Cardiac muscle cell (in vitro differentiated cells and primary cell): ENCODE measurements at regions not wholly inside any gene's neighbourhood (a gene's known extent, or its start where the extent isn't known, plus 50 kb on each side); places are given as distances from the start of the nearest gene placed in this dataset.
"Not testable (repeated sequence)": the region's sequence is repeated elsewhere in the genome, so short reads cannot be mapped to it uniquely, and the experiment has no call there.

Source experiments
- DNase-seq, 2 donors: peaks; one replicate each; pipeline versions ENCODE4 v3.0.0 to v3.0.0-alpha.2; 2010 to 2017; ENCODE audit warnings: low read depth in 1 of 2, low spot score in 1 of 2
- H3K27ac ChIP-seq: fragments of 200-600 bp; sonication (generic); 2 replicates; pipeline ENCODE4 v1.5.1; 2016
- H3K27me3 ChIP-seq: fragments of 200-600 bp; sonication (generic); 2 replicates; pipeline ENCODE4 v1.6.0; 2016; ENCODE audit warnings: control low read depth
- H3K36me3 ChIP-seq: fragments of 200-600 bp; sonication (generic); 2 replicates; pipeline ENCODE4 v1.5.1; 2016; ENCODE audit warnings: control low read depth
- H3K4me1 ChIP-seq: fragments of 200-600 bp; sonication (generic); 2 replicates; pipeline ENCODE4 v1.8.1; 2017; ENCODE audit warnings: low read depth, mild to moderate bottlenecking, mixed run types
- H3K4me3 ChIP-seq: fragments of 200-600 bp; sonication (generic); 2 replicates; pipeline ENCODE4 v1.5.1; 2016; ENCODE audit warnings: mild to moderate bottlenecking
- H3K9me3 ChIP-seq: fragments of 200-600 bp; sonication (generic); 2 replicates; pipeline ENCODE4 v1.5.1; 2017; ENCODE audit warnings: low read depth, mild to moderate bottlenecking, control low read depth
- TF ChIP-seq, protein P1 (sequence below): IDR thresholded peaks from 2 replicates; pipeline ENCODE4 v1.5.1; 2012; ENCODE audit warnings: low read depth, mild to moderate bottlenecking, low read length

DNA sequence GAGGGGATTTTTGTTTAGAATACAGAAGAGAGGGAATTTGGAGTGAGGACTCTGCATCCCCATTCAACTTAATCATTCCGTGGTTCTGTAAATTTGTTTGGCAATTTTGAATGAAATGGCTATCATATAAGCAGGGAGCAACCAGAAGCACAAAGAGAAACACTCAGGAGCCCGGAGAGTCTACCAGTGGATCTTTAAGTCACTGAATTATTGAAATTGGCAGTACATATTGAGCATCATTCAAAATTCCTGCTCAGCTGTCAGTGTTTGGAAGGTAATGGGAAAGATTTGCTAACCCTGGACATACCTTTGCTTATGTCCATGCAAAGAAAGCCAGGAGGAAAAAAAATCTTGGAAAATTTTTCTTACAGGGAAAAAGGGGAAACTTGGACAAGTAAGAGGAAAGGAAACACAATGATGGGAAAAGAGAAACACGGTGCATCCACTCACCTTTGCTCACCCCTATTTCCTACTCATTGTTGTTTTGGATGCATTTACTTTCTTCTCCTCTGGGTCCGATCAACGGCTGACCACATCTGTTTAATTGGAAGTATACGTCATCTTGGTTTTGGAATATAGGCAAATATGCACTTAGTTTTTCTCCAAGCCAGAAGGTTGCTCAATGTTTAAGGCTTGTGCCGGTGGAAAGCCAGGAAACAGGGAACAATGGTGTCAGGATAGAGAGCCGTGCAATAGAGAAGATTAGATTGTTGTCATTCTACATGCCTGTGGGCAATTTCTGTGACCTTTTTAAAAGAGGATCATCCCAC lies 243.0 kb upstream of the LYPLAL1 start:
- no peaks in the 10 kb centered on the region for H3K27me3 ChIP-seq
- H3K4me3 ChIP-seq = no peak overlapping the region
- TF ChIP-seq, protein P1, sequence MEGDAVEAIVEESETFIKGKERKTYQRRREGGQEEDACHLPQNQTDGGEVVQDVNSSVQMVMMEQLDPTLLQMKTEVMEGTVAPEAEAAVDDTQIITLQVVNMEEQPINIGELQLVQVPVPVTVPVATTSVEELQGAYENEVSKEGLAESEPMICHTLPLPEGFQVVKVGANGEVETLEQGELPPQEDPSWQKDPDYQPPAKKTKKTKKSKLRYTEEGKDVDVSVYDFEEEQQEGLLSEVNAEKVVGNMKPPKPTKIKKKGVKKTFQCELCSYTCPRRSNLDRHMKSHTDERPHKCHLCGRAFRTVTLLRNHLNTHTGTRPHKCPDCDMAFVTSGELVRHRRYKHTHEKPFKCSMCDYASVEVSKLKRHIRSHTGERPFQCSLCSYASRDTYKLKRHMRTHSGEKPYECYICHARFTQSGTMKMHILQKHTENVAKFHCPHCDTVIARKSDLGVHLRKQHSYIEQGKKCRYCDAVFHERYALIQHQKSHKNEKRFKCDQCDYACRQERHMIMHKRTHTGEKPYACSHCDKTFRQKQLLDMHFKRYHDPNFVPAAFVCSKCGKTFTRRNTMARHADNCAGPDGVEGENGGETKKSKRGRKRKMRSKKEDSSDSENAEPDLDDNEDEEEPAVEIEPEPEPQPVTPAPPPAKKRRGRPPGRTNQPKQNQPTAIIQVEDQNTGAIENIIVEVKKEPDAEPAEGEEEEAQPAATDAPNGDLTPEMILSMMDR = no peak
- no peaks in the 10 kb centered on the region for H3K9me3 ChIP-seq
- peak in 1 of 2 donors; percentile 98 for DNase-seq
- no peak overlapping the region for H3K27ac ChIP-seq
- no peaks in the 10 kb centered on the region for H3K36me3 ChIP-seq
- H3K4me1 ChIP-seq = no peaks in the 10 kb centered on the region

DNA sequence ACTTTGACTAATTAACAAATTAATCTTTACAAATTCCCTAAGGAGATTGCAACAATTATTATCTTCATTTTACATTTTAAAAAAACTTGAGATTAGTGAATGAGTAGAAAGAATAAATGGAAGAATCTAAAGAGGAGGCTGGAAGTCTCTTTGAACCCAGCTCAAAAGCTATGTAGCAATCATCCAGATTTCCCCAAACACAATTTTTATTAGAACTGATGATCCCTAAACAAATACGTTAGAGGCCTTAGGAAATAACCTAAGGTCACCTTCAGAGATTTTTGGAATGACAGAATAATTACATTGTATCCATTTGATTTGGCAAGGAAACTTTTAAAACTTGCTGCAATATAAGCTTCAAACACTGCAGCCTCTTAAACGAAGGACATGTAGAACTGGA lies 242.4 kb upstream of the LYPLAL1 start:
- H3K4me1 ChIP-seq = no peaks in the 10 kb centered on the region
- H3K4me3 ChIP-seq = no peak overlapping the region
- DNase-seq = no peak
- TF ChIP-seq, protein P1 = no peak
- no peak overlapping the region for H3K27ac ChIP-seq
- no peaks in the 10 kb centered on the region for H3K9me3 ChIP-seq
- H3K27me3 ChIP-seq = no peaks in the 10 kb centered on the region
- no peaks in the 10 kb centered on the region for H3K36me3 ChIP-seq

DNA sequence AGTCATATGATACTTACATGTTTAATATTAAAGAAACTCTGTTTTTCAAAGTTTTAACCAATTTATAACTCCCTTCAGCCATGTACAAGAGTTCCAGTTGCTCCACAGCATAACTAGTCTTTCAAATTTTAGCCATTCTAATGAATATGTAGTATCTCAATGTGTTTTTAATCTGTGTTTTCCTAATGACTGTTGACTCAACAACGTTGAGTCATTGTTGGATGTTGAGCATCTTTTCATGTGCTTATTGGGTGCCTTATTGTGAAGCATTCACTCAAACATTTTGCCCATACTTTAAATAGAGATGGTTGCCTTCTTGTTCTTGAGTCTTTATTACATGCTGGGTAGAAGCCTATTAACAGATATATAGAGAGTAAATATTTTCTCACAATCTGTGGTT lies 240.2 kb upstream of the LYPLAL1 start:
- Histone ChIP-seq H3K27me3 (no peaks in the 10 kb centered on the region), H3K4me3 (no peak overlapping the region)
- TF ChIP-seq, protein P1 = no peak

DNA sequence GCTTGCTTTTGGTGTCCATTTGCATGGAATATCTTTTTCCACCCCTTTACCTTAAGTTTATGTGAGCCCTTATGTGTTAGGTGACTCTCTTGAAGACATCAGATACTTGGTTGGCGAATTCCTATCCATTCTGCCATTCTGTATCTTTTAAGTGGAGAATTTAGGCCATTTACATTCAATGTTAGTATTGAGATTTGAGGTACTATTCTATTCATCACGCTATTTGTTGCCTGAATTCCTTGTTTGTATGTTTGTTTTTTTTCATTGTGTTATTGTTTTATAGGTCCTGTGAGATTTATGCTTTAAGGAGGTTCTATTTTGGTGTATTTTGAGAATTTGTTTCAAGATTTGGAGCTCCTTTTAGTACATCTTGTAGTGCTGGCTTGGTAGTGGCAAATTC lies 238.3 kb upstream of the LYPLAL1 start:
- not testable (repeated sequence) for H3K4me3 ChIP-seq, DNase-seq, H3K9me3 ChIP-seq, H3K36me3 ChIP-seq, H3K27ac ChIP-seq, H3K27me3 ChIP-seq, H3K4me1 ChIP-seq

More for the DNA sequence above, 240.2 kb upstream of the LYPLAL1 start:
- Histone ChIP-seq H3K27ac (no peak overlapping the region), H3K9me3 (no peaks in the 10 kb centered on the region), H3K4me1 (no peaks in the 10 kb centered on the region), H3K36me3 (no peaks in the 10 kb centered on the region)
- no peak for DNase-seq

DNA sequence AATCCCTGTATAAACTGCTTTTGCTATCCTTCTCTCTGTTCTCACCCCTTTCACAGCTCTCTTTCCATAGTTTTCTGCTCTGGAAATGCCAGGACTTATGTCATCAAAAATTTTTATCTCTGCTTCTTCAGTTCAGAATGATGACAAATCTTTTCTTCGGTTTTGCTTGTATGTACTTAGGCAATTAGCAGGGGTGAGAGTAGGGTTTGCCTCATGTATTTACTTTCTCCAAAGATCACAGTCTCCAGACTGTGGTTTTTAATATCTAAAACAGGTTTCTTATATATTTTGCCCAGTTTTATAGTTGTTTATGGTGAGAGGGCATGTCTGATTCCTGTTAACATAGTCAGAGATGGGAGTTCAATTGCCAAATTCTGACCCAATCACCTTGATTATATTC lies 235.4 kb upstream of the LYPLAL1 start:
- no peak overlapping the region for H3K4me3 ChIP-seq
- no peaks in the 10 kb centered on the region for H3K36me3 ChIP-seq
- TF ChIP-seq, protein P1 = no peak
- no peak overlapping the region for H3K27ac ChIP-seq
- H3K27me3 ChIP-seq = no peaks in the 10 kb centered on the region
- peak in 1 of 2 donors; percentile 32 for DNase-seq
- H3K4me1 ChIP-seq = no peaks in the 10 kb centered on the region
- H3K9me3 ChIP-seq = no peaks in the 10 kb centered on the region

DNA sequence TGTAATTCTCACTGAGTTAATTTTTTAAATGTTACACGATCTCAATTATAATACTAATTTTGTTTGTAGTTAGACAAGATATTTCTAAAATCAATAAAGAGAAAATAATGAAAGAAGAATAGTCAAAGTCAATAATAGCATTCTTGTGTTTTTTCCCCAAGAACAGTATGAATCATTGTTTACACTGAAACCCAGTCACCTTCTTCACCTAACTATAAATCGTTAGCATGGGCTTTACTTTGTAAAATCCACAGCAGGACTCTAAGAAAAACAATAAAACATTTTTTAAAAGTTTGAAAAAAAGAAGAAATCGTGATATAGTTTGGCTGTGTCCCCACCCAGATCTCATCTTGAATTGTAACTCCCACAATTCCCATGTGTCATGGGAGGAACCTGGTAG lies 234.6 kb upstream of the LYPLAL1 start:
- H3K36me3 ChIP-seq = no peaks in the 10 kb centered on the region
- no peaks in the 10 kb centered on the region for H3K27me3 ChIP-seq
- DNase-seq = no peak
- no peaks in the 10 kb centered on the region for H3K9me3 ChIP-seq
- H3K4me1 ChIP-seq = no peaks in the 10 kb centered on the region
- no peak overlapping the region for H3K4me3 ChIP-seq
- TF ChIP-seq, protein P1 = no peak
- no peak overlapping the region for H3K27ac ChIP-seq
